Stimulated activated naive CD4-positive, alpha-beta T cell (primary cell): ENCODE measurements at regions not wholly inside any gene's neighbourhood (a gene's known extent, or its start where the extent isn't known, plus 50 kb on each side); places are given as distances from the start of the nearest gene placed in this dataset.

ENCODE experiments used
- DNase-seq, 6 experiments: peaks; one replicate each; lab custom pipeline; 2025; lab: John Stamatoyannopoulos, UW

GRCh38 chr12:105804591-105805265, 334.0 kb downstream of the NUAK1 start:
- DNase-seq: no peak

- no peak for DNase-seq
These were observed 332.9 kb downstream of the NUAK1 start for GRCh38 chr12:105805730-105806399.

GRCh38 chr12:105806400-105806770, 332.4 kb downstream of the NUAK1 start:
- no peak for DNase-seq

GRCh38 chr12:105812366-105812765, 326.4 kb downstream of the NUAK1 start:
- DNase-seq: no peak

GRCh38 chr12:105813201-105813600, 325.6 kb downstream of the NUAK1 start:
- no peak for DNase-seq

GRCh38 chr12:105814283-105814682, 324.5 kb downstream of the NUAK1 start:
- no peak for DNase-seq

GRCh38 chr12:105819549-105819948, 319.2 kb downstream of the NUAK1 start:
- DNase-seq: no peak

- DNase-seq: no peak
These were observed 318.2 kb downstream of the NUAK1 start for GRCh38 chr12:105820429-105821125.

GRCh38 chr12:105822131-105823105, 316.3 kb downstream of the NUAK1 start:
- DNase-seq: no peak

GRCh38 chr12:105823810-105824209, 314.9 kb downstream of the NUAK1 start:
- DNase-seq: no peak

GRCh38 chr12:105825141-105825540, 313.6 kb downstream of the NUAK1 start:
- no peak for DNase-seq

- no peak for DNase-seq
These were observed 307.4 kb downstream of the NUAK1 start for GRCh38 chr12:105831372-105831771.

- DNase-seq: no peak
These were observed 306.7 kb downstream of the NUAK1 start for GRCh38 chr12:105832021-105832420.

- DNase-seq: no peak
These were observed 305.9 kb downstream of the NUAK1 start for GRCh38 chr12:105832806-105833205.

GRCh38 chr12:105834496-105834895, 304.3 kb downstream of the NUAK1 start:
- DNase-seq: no peak

GRCh38 chr12:105835580-105836241, 303.0 kb downstream of the NUAK1 start:
- DNase-seq: no peak

- DNase-seq: no peak
These were observed 302.5 kb downstream of the NUAK1 start for GRCh38 chr12:105836242-105836622.

- no peak for DNase-seq
These were observed 299.1 kb downstream of the NUAK1 start for GRCh38 chr12:105839629-105840127.

GRCh38 chr12:105840384-105840783, 298.4 kb downstream of the NUAK1 start:
- DNase-seq: no peak

GRCh38 chr12:105841840-105842239, 296.9 kb downstream of the NUAK1 start:
- no peak for DNase-seq

- no peak for DNase-seq
These were observed 295.2 kb downstream of the NUAK1 start for GRCh38 chr12:105843561-105843960.
